OCI-LY3 (cell line): ENCODE measurements at regions not wholly inside any gene's neighbourhood (a gene's known extent, or its start where the extent isn't known, plus 50 kb on each side); places are given as distances from the start of the nearest gene placed in this dataset.
"Not testable (repeated sequence)": the region's sequence is repeated elsewhere in the genome, so short reads cannot be mapped to it uniquely, and the experiment has no call there.

Source experiments
- EZH2phosphoT487 ChIP-seq: fragments of 200-600 bp; shearing (Covaris generic); IDR thresholded peaks from 2 replicates; pipeline ENCODE4 v1.6.1; 2018; ENCODE audit warnings: antibody characterized with exemption, mixed run types, low read depth
- TF ChIP-seq, protein P1 (sequence below): fragments of 200-600, 300-600 bp; sonication (generic); IDR thresholded peaks from 2 replicates; pipeline ENCODE4 v1.5.1; 2014; ENCODE audit warnings: antibody characterized with exemption, low read length, low read depth

DNA sequence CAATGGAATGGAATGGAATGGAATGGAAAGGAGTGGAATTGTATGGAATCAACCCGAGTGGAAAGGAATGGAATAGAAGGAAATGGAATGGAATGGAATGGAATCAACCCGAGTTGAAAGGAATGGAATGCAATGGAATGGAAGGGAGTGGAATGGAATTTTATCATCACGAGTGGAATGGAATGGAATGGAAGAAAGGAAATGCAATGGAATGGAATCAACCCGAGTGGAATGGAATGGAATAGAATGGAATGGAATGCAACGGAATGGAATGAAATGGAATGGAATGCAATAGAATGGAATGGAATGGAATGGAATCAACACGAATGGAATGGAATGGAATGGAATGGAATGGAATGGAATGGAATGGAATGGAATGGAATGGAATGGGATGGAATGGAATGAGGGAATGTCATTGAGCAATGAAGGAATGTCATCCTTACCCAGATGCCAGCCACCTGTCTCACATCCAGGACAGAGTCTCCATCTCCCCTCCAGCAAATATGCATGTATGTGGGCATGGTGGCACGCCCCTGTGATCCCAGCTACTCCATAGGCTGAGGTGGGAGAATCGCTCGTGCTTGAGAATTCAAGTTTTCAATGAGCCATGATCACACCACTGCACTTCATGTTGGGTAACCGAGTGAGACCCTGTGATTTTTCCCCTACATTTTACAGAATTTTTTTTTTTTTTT is 1149.5 kb downstream of the RPIA start:
- TF ChIP-seq, protein P1, sequence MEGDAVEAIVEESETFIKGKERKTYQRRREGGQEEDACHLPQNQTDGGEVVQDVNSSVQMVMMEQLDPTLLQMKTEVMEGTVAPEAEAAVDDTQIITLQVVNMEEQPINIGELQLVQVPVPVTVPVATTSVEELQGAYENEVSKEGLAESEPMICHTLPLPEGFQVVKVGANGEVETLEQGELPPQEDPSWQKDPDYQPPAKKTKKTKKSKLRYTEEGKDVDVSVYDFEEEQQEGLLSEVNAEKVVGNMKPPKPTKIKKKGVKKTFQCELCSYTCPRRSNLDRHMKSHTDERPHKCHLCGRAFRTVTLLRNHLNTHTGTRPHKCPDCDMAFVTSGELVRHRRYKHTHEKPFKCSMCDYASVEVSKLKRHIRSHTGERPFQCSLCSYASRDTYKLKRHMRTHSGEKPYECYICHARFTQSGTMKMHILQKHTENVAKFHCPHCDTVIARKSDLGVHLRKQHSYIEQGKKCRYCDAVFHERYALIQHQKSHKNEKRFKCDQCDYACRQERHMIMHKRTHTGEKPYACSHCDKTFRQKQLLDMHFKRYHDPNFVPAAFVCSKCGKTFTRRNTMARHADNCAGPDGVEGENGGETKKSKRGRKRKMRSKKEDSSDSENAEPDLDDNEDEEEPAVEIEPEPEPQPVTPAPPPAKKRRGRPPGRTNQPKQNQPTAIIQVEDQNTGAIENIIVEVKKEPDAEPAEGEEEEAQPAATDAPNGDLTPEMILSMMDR, result not testable (repeated sequence)
- TF ChIP-seq EZH2phosphoT487, result not testable (repeated sequence)
